Caco-2 (cell line): ENCODE measurements at regions not wholly inside any gene's neighbourhood (a gene's known extent, or its start where the extent isn't known, plus 50 kb on each side); places are given as distances from the start of the nearest gene placed in this dataset.
"Not testable (repeated sequence)": the region's sequence is repeated elsewhere in the genome, so short reads cannot be mapped to it uniquely, and the experiment has no call there.

ENCODE experiments used
- BruUV-seq: library from RNA; stranded (reverse); fragments of 400-500 nt; replicated peaks from 2 replicates; lab custom pipeline; 2021; lab: Mats Ljungman, UMichigan
- CTCF ChIA-PET: fragments of 300-600 bp; sonication (Branson Sonifier 250); formaldehyde crosslinking; loops from one replicate; lab custom pipeline; 2022; ENCODE audit warnings: antibody characterized with exemption; lab: Charles Lee
- POLR2A ChIA-PET: fragments of 300-600 bp; sonication (Branson Sonifier 250); formaldehyde crosslinking; loops from one replicate; lab custom pipeline; 2022; ENCODE audit warnings: antibody characterized with exemption; lab: Charles Lee
- DNase-seq, 2 experiments: peaks; one replicate each; pipeline versions ENCODE4 v3.0.0 to v3.0.0-alpha.2; 2020 to 2022
- H3K27me3 ChIP-seq: replicated peaks from 2 replicates; pipeline ENCODE4 v1.6.0; 2011; ENCODE audit warnings: low read length; ENCODE audit not compliant: control insufficient read depth, insufficient read depth
- H3K36me3 ChIP-seq: 2 replicates; pipeline ENCODE4 v1.5.1; 2011; ENCODE audit warnings: low read length; ENCODE audit not compliant: control insufficient read depth, insufficient read depth
- H3K4me1 ChIP-seq: fragments of 250-450 bp; sonication (Bioruptor Pico); 2 replicates; pipeline ENCODE4 v1.5.1; 2020; ENCODE audit warnings: mild to moderate bottlenecking
- H3K4me3 ChIP-seq: 2 replicates; pipeline ENCODE4 v1.5.1; 2011; ENCODE audit warnings: low read depth, mild to moderate bottlenecking, control low read depth, low read length
- H3K9me3 ChIP-seq: fragments of 250-450 bp; sonication (Bioruptor Pico); 2 replicates; pipeline ENCODE4 v1.5.1; 2020; ENCODE audit warnings: mild to moderate bottlenecking, moderate library complexity
- H3K27ac Mint-ChIP-seq: one replicate; pipeline ENCODE4 v1.8.0; 2022; ENCODE audit warnings: mixed read lengths; ENCODE audit not compliant: unreplicated experiment
- H3K27me3 Mint-ChIP-seq: one replicate; pipeline ENCODE4 v1.8.0; 2022; ENCODE audit warnings: mixed read lengths; ENCODE audit not compliant: insufficient read depth, unreplicated experiment
- H3K36me3 Mint-ChIP-seq: one replicate; pipeline ENCODE4 v1.8.0; 2022; ENCODE audit warnings: mild to moderate bottlenecking, mixed read lengths; ENCODE audit not compliant: insufficient read depth, unreplicated experiment
- H3K4me1 Mint-ChIP-seq: one replicate; pipeline ENCODE4 v1.8.0; 2022; ENCODE audit warnings: low read depth, mixed read lengths; ENCODE audit not compliant: unreplicated experiment
- H3K4me3 Mint-ChIP-seq: one replicate; pipeline ENCODE4 v1.8.0; 2022; ENCODE audit warnings: mild to moderate bottlenecking, moderate library complexity, mixed read lengths; ENCODE audit not compliant: unreplicated experiment
- H3K9me3 Mint-ChIP-seq: one replicate; pipeline ENCODE4 v1.8.0; 2022; ENCODE audit warnings: mixed read lengths; ENCODE audit not compliant: unreplicated experiment
- CTCF ChIP-seq, 2 experiments: fragments of 200-600 bp in 1 of 2; IDR thresholded peaks; 1 replicate in 1 of 2; 2 replicates in 1 of 2; pipeline versions ENCODE4 v1.5.1 to v1.8.0; 2011 to 2022; ENCODE audit warnings: antibody characterized with exemption in 1 of 2, control low read depth in 1 of 2, inconsistent platforms in 1 of 2, low read depth in 1 of 2, low read length in 1 of 2, mild to moderate bottlenecking in 1 of 2, moderate library complexity in 1 of 2; ENCODE audit not compliant: insufficient read depth in 1 of 2, severe bottlenecking in 1 of 2, unreplicated experiment in 1 of 2
- intact Hi-C: fragments of 100-400 bp; cut with micrococcal nuclease; formaldehyde crosslinking; loops from one replicate; pipeline ENCODE4 v1.10.0; 2022; ENCODE audit not compliant: unreplicated experiment

DNA sequence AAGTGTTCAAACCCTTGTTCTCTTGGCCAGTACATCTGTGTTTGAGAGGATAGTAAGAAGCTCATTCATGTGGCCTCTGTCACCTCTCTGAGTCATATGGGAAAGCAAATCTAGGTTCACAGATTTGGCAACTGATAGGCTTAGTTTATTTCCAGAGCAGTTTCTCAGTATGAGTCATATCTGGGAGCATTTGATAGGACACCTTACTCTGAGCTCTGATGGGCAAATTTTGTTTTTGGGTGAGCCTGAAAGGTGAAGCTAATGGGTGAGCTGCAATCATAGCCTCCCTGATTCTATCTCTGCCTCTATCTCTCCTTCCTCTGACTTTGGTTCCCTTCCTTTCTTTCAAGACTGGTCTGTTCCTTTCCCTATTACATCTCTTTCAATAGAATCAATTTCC lies 134.4 kb downstream of the S1PR1 start:
- intact Hi-C loops: no loop called here
- no peaks in the 10 kb centered on the region for H3K27me3 Mint-ChIP-seq
- H3K4me1 ChIP-seq: no peaks in the 10 kb centered on the region
- H3K27me3 ChIP-seq: no peaks in the 10 kb centered on the region
- no peaks in the 10 kb centered on the region for H3K36me3 Mint-ChIP-seq
- no peak overlapping the region for H3K4me3 ChIP-seq
- H3K27ac Mint-ChIP-seq: no peak overlapping the region
- ChIA-PET POLR2A (no interaction called here), CTCF (no interaction called here)
- TF ChIP-seq CTCF (IDR thresholded peaks at IDR 0.05; ENCODE audit: insufficient read depth in 1 of 2, low read depth in 1 of 2, low read length in 1 of 2, severe bottlenecking in 1 of 2, unreplicated experiment in 1 of 2): no peak
- H3K9me3 ChIP-seq: no peaks in the 10 kb centered on the region
- H3K4me1 Mint-ChIP-seq: no peaks in the 10 kb centered on the region
- no peaks in the 10 kb centered on the region for H3K9me3 Mint-ChIP-seq
- no peak for DNase-seq
- no TSS peak for BruUV-seq
- no peaks in the 10 kb centered on the region for H3K36me3 ChIP-seq
- no peak overlapping the region for H3K4me3 Mint-ChIP-seq

GRCh38 chr1:101373570-101373969 lies 136.8 kb downstream of the S1PR1 start:
- Mint-ChIP-seq H3K36me3 (no peaks in the 10 kb centered on the region), H3K27ac (no peak overlapping the region), H3K9me3 (no peaks in the 10 kb centered on the region), H3K27me3 (peaks cover 1% of the 10 kb centered on the region), H3K4me1 (no peaks in the 10 kb centered on the region), H3K4me3 (no peak overlapping the region)
- no peak overlapping the region for H3K4me3 ChIP-seq
- DNase-seq: no peak
- ChIA-PET CTCF (no interaction called here), POLR2A (no interaction called here)
- BruUV-seq: no TSS peak
- no peaks in the 10 kb centered on the region for H3K4me1 ChIP-seq
- no peak for TF ChIP-seq CTCF (IDR thresholded peaks at IDR 0.05; ENCODE audit: insufficient read depth in 1 of 2, low read depth in 1 of 2, low read length in 1 of 2, severe bottlenecking in 1 of 2, unreplicated experiment in 1 of 2)
- no peaks in the 10 kb centered on the region for H3K27me3 ChIP-seq
- no peaks in the 10 kb centered on the region for H3K9me3 ChIP-seq
- intact Hi-C loops: no loop called here
- H3K36me3 ChIP-seq: no peaks in the 10 kb centered on the region

DNA sequence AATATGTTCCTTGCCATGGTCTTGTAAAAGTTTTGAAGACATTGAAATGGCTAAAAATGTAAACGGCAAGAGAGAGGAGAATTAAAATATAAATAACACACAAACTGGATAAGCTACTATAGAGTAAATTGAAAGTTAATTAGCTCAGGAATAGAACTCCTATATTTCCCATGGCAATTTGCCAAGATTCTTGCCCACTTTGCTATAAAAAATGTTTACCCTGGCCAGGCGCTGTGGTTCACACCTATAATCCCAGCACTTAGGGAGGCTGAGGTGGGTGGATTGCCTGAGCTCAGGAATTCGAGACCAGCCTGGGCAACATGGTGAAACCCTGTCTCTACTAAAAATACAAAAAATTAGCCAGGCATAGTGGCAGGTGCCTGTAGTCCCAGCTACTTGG lies 138.6 kb downstream of the S1PR1 start:
- BruUV-seq, H3K4me1 ChIP-seq, POLR2A ChIA-PET: not testable (repeated sequence)

More for the DNA sequence above, 138.6 kb downstream of the S1PR1 start:
- H3K4me1 Mint-ChIP-seq, H3K27me3 ChIP-seq, H3K9me3 Mint-ChIP-seq, H3K27ac Mint-ChIP-seq, H3K4me3 Mint-ChIP-seq, DNase-seq, H3K36me3 ChIP-seq, H3K27me3 Mint-ChIP-seq, H3K4me3 ChIP-seq, H3K9me3 ChIP-seq, CTCF ChIA-PET, H3K36me3 Mint-ChIP-seq, intact Hi-C loops: not testable (repeated sequence)
